H9 (cell line): ENCODE measurements at regions not wholly inside any gene's neighbourhood (a gene's known extent, or its start where the extent isn't known, plus 50 kb on each side); places are given as distances from the start of the nearest gene placed in this dataset.

ENCODE experiments used
- DNase-seq: peaks from one replicate; pipeline ENCODE4 v3.0.0-alpha.2; 2017
- H2AFZ ChIP-seq: one replicate; pipeline ENCODE4 v1.6.1; 2013; ENCODE audit warnings: mild to moderate bottlenecking, low read length, control low read depth, moderate library complexity
- H2AK5ac ChIP-seq: 2 replicates; pipeline ENCODE4 v1.6.1; 2013; ENCODE audit warnings: low read length, control low read depth, mixed read lengths; ENCODE audit not compliant: insufficient read length
- H2BK120ac ChIP-seq: one replicate; pipeline ENCODE4 v1.6.1; 2013; ENCODE audit warnings: low read depth, mild to moderate bottlenecking, low read length, control low read depth, inconsistent platforms; ENCODE audit not compliant: poor library complexity, severe bottlenecking
- H2BK12ac ChIP-seq: 2 replicates; pipeline ENCODE4 v1.6.1; 2013; ENCODE audit warnings: low read length, control low read depth, mixed read lengths, low read depth; ENCODE audit not compliant: insufficient read length
- H2BK15ac ChIP-seq: 2 replicates; pipeline ENCODE4 v1.6.1; 2013; ENCODE audit warnings: low read depth, low read length, control low read depth
- H2BK20ac ChIP-seq: one replicate; pipeline ENCODE4 v1.6.1; 2013; ENCODE audit warnings: low read depth, mild to moderate bottlenecking, low read length, control low read depth, inconsistent platforms; ENCODE audit not compliant: poor library complexity, severe bottlenecking
- H2BK5ac ChIP-seq: 2 replicates; pipeline ENCODE4 v1.6.1; 2013; ENCODE audit warnings: low read length, control low read depth, mixed read lengths; ENCODE audit not compliant: insufficient read length
- H3K14ac ChIP-seq: 2 replicates; pipeline ENCODE4 v1.6.1; 2013; ENCODE audit warnings: low read length, control low read depth; ENCODE audit not compliant: insufficient read depth
- H3K18ac ChIP-seq: 2 replicates; pipeline ENCODE4 v1.6.1; 2013; ENCODE audit warnings: low read depth, mild to moderate bottlenecking, mixed read lengths, low read length, control low read depth; ENCODE audit not compliant: insufficient read length
- H3K23ac ChIP-seq: 2 replicates; pipeline ENCODE4 v1.6.1; 2013; ENCODE audit warnings: low read length, control low read depth, mixed read lengths, low read depth; ENCODE audit not compliant: insufficient read length
- H3K23me2 ChIP-seq: 2 replicates; pipeline ENCODE4 v1.6.1; 2013; ENCODE audit warnings: low read depth, mild to moderate bottlenecking, mixed read lengths, low read length, control low read depth; ENCODE audit not compliant: insufficient read length, poor library complexity, severe bottlenecking
- H3K27ac ChIP-seq: 2 replicates; pipeline ENCODE4 v1.5.1; 2013; ENCODE audit warnings: low read length, control low read depth, mixed read lengths, low read depth; ENCODE audit not compliant: insufficient read length
- H3K27me3 ChIP-seq: 2 replicates; pipeline ENCODE4 v1.6.1; 2013; ENCODE audit warnings: low read length, control low read depth, inconsistent platforms; ENCODE audit not compliant: insufficient read depth
- H3K4ac ChIP-seq: 2 replicates; pipeline ENCODE4 v1.6.1; 2013; ENCODE audit warnings: low read depth, mild to moderate bottlenecking, control low read depth, inconsistent platforms, low read length, moderate library complexity
- H3K4me1 ChIP-seq: 2 replicates; pipeline ENCODE4 v1.6.1; 2013; ENCODE audit warnings: low read length, control low read depth, inconsistent platforms; ENCODE audit not compliant: insufficient read depth
- H3K4me2 ChIP-seq: 2 replicates; pipeline ENCODE4 v1.6.1; 2013; ENCODE audit warnings: low read length, control low read depth, mixed read lengths; ENCODE audit not compliant: insufficient read length, insufficient read depth
- H3K56ac ChIP-seq: 2 replicates; pipeline ENCODE4 v1.6.1; 2013; ENCODE audit warnings: low read depth, mild to moderate bottlenecking, mixed read lengths, low read length, control low read depth; ENCODE audit not compliant: insufficient read length
- H3K79me1 ChIP-seq: 2 replicates; pipeline ENCODE4 v1.6.1; 2013; ENCODE audit warnings: low read depth, mild to moderate bottlenecking, moderate library complexity, low read length, control low read depth, inconsistent platforms; ENCODE audit not compliant: insufficient read depth, poor library complexity, severe bottlenecking
- H3K79me2 ChIP-seq: 2 replicates; pipeline ENCODE4 v1.6.1; 2013; ENCODE audit warnings: low read length, control low read depth, inconsistent platforms; ENCODE audit not compliant: insufficient read depth
- H3K9ac ChIP-seq: 2 replicates; pipeline ENCODE4 v1.6.1; 2013; ENCODE audit warnings: low read length, control low read depth, mixed read lengths; ENCODE audit not compliant: insufficient read length; ENCODE audit errors: extremely low read depth
- H3K9me3 ChIP-seq: one replicate; pipeline ENCODE4 v1.6.1; 2013; ENCODE audit warnings: low read depth, low read length, inconsistent platforms; ENCODE audit not compliant: control insufficient read depth
- H3T11ph ChIP-seq: one replicate; pipeline ENCODE4 v1.6.1; 2013; ENCODE audit warnings: mild to moderate bottlenecking, low read length, control low read depth, inconsistent platforms
- H4K20me1 ChIP-seq: one replicate; pipeline ENCODE4 v1.6.1; 2013; ENCODE audit not compliant: control insufficient read depth, insufficient read length, insufficient read depth
- H4K5ac ChIP-seq: 2 replicates; pipeline ENCODE4 v1.6.1; 2013; ENCODE audit warnings: low read depth, mild to moderate bottlenecking, mixed read lengths, low read length, control low read depth; ENCODE audit not compliant: insufficient read length
- H4K8ac ChIP-seq: replicated peaks from 2 replicates; pipeline ENCODE4 v1.6.1; 2013; ENCODE audit warnings: low read length, control low read depth, mixed read lengths, low read depth; ENCODE audit not compliant: insufficient read length
- H4K91ac ChIP-seq: 2 replicates; pipeline ENCODE4 v1.6.1; 2013; ENCODE audit warnings: low read depth, mild to moderate bottlenecking, moderate library complexity, mixed read lengths, low read length, control low read depth; ENCODE audit not compliant: insufficient read length
- H3K27ac Mint-ChIP-seq, 3 experiments: 2 replicates in 2 of 3; 3 replicates in 1 of 3; pipeline ENCODE4 v1.8.0; 2020 to 2021; ENCODE audit warnings: mixed read lengths in 3 of 3, mild to moderate bottlenecking in 1 of 3, moderate library complexity in 1 of 3
- H3K27me3 Mint-ChIP-seq: 2 replicates; pipeline ENCODE4 v1.8.0; 2021; ENCODE audit warnings: low read depth, mild to moderate bottlenecking, moderate library complexity, mixed read lengths
- H3K36me3 Mint-ChIP-seq, 3 experiments: 2 replicates in 2 of 3; 3 replicates in 1 of 3; pipeline ENCODE4 v1.8.0; 2020 to 2021; ENCODE audit warnings: low read depth in 3 of 3, mixed read lengths in 3 of 3; ENCODE audit not compliant: insufficient read depth in 1 of 3
- H3K4me1 Mint-ChIP-seq, 2 experiments: 2 replicates each; pipeline ENCODE4 v1.8.0; 2020; ENCODE audit warnings: mixed read lengths in 2 of 2
- H3K4me3 Mint-ChIP-seq, 2 experiments: 2 replicates in 1 of 2; 3 replicates in 1 of 2; pipeline ENCODE4 v1.8.0; 2020 to 2021; ENCODE audit warnings: mild to moderate bottlenecking in 2 of 2, mixed read lengths in 2 of 2, moderate library complexity in 1 of 2
- H3K9me3 Mint-ChIP-seq, 2 experiments: 2 replicates in 1 of 2; 3 replicates in 1 of 2; pipeline ENCODE4 v1.8.0; 2020; ENCODE audit warnings: mild to moderate bottlenecking in 2 of 2, mixed read lengths in 2 of 2, moderate library complexity in 1 of 2
- WGBS: extraction: QIAGEN DNeasy Blood & Tissue Kit; methylation state at CpG from one replicate; pipeline ENCODE4 v1.1.7; 2013; ENCODE audit warnings: missing lambda C conversion rate, low lambda C conversion rate, mixed read lengths; ENCODE audit not compliant: insufficient read length; ENCODE audit errors: extremely low coverage; 5-methylcytosine and 5-hydroxymethylcytosine counted together
- TF ChIP-seq, protein P1 (sequence below): fragments of 200-600 bp; sonication (generic); conservative IDR thresholded peaks from 3 replicates; pipeline ENCODE4 v1.8.0; 2021; ENCODE audit warnings: antibody characterized with exemption, mild to moderate bottlenecking

DNA sequence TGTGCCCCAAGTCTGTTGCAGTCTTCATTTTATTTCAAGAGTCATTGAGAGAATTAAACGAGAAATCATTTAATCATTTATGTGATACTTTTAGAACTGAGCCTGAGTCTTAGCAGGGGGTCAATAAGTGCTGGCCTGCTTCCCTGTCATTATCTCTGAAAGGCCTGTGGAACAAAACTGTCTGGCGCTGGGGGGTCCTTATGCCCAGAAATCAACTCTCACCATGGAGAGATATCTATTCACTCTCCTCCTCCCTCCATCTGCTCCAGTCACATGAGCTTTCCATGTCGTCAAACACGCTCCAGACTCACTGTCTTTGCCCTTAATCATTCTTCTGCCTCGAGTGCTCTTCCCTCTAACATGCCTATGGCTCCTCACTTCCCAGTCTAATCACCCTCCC, 136.8 kb downstream of the ESM1 start:
- no peaks in the 10 kb centered on the region; the same call in 1 of the 2 replicates for H3K27me3 Mint-ChIP-seq
- Histone ChIP-seq H3K4me1 (no peaks in the 10 kb centered on the region), H3K14ac (no peak overlapping the region), H2BK5ac (no peak overlapping the region), H3K23ac (no peak overlapping the region), H3K9ac (no peak overlapping the region), H2BK120ac (no peak overlapping the region), H4K20me1 (no peaks in the 10 kb centered on the region), H2BK12ac (no peak overlapping the region), H4K8ac (no peak overlapping the region), H3K4me2 (no peak overlapping the region), H3K27ac (no peak overlapping the region), H3K9me3 (no peaks in the 10 kb centered on the region), H3T11ph (no peak overlapping the region), H3K79me1 (no peaks in the 10 kb centered on the region), H2AK5ac (no peak overlapping the region), H3K23me2 (no peaks in the 10 kb centered on the region), H2BK20ac (no peak overlapping the region), H3K18ac (no peak overlapping the region), H3K4ac (no peak overlapping the region), H4K91ac (no peak overlapping the region), H4K5ac (no peak overlapping the region), H3K56ac (no peak overlapping the region), H2AFZ (no peak overlapping the region), H3K27me3 (no peaks in the 10 kb centered on the region), H3K79me2 (no peaks in the 10 kb centered on the region), H2BK15ac (no peak overlapping the region)
- H3K9me3 Mint-ChIP-seq: no peaks in the 10 kb centered on the region; a peak in 1 of 5 replicates
- DNase-seq: no peak
- no peaks in the 10 kb centered on the region for H3K36me3 Mint-ChIP-seq
- no CpG with 5 or more reads among the region's 5 CpGs for WGBS
- TF ChIP-seq, protein P1, sequence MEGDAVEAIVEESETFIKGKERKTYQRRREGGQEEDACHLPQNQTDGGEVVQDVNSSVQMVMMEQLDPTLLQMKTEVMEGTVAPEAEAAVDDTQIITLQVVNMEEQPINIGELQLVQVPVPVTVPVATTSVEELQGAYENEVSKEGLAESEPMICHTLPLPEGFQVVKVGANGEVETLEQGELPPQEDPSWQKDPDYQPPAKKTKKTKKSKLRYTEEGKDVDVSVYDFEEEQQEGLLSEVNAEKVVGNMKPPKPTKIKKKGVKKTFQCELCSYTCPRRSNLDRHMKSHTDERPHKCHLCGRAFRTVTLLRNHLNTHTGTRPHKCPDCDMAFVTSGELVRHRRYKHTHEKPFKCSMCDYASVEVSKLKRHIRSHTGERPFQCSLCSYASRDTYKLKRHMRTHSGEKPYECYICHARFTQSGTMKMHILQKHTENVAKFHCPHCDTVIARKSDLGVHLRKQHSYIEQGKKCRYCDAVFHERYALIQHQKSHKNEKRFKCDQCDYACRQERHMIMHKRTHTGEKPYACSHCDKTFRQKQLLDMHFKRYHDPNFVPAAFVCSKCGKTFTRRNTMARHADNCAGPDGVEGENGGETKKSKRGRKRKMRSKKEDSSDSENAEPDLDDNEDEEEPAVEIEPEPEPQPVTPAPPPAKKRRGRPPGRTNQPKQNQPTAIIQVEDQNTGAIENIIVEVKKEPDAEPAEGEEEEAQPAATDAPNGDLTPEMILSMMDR: no peak
- no peak overlapping the region for H3K27ac Mint-ChIP-seq
- peaks cover 0 to 9% of the 10 kb centered on the region in 2 experiments; a peak in 1 of 4 replicates for H3K4me1 Mint-ChIP-seq
- H3K4me3 Mint-ChIP-seq: no peak overlapping the region
